ENCODE measurements at regions not wholly inside any gene's neighbourhood (a gene's known extent, or its start where the extent isn't known, plus 50 kb on each side); places are given as distances from the start of the nearest gene placed in this dataset.
"Not testable (repeated sequence)": the region's sequence is repeated elsewhere in the genome, so short reads cannot be mapped to it uniquely, and the experiment has no call there.

GRCh38 chr1:217136895-217137205 is 413.6 kb upstream of the ESRRG start:
- Mint-ChIP-seq H3K27ac (no peak overlapping the region), H3K9me3 (peaks cover 15 to 63% (median 32%) of the 10 kb centered on the region in 6 donors), H3K4me1 (no peaks in the 10 kb centered on the region), H3K4me3 (no peak overlapping the region), H3K27me3 (ENCODE audit: low read depth in 3 of 3) (peaks cover 30 to 42% (median 34%) of the 10 kb centered on the region in 3 donors), H3K36me3 (peaks cover 0 to 9% (median 9%) of the 10 kb centered on the region in 3 donors)
- DNase-seq: no peak

DNA sequence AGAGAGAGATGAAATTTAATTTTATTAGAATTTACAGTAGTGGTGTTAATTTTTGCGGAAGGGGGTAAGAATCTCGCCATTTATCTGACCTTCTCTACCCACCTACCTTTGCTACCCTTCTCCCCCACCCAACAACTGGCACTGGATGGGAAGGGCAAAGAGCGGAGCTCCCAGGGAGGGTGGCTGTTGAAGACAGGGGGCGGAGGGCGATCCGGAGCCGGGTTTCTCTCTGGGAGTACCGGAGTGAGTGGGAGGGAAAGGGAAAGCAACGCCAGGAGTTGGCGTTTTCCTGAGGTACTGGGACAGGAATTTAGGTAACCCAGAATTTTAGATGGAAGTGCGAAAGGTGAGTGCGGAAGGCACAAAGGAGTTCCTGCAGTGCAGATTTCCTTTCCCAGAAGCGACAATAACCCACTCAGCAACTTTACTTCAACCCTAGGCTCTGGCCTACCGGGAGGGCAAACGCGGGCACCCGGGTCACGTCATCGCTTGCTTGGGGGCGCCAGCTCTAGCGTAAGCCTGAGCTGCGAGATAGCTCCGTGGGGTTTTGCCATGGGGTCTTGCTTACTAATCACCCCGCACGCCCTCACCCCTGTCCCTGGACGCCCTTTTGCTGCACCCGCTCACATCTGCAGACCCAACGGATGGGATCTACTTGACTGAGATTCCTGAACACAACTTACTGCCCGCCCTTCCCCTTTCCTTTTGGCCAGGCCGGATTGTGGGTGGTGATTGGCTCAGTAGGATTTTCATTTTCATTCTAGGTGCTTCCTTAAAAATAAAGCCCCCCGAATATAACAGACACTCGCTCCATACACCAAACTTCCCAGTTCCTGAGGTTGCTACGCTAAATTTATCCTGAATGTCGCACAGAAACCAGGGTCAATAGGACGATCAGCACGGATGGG is 413.0 kb upstream of the ESRRG start:
- DNase-seq: no peak
- H3K27me3 Mint-ChIP-seq (ENCODE audit: low read depth in 3 of 3): peaks cover 30 to 42% (median 34%) of the 10 kb centered on the region in 3 donors
- no peak overlapping the region for H3K4me3 Mint-ChIP-seq
- H3K27ac Mint-ChIP-seq: no peak overlapping the region
- peaks cover 15 to 65% (median 33%) of the 10 kb centered on the region in 6 donors for H3K9me3 Mint-ChIP-seq
- H3K4me1 Mint-ChIP-seq: no peaks in the 10 kb centered on the region
- peaks cover 0 to 11% (median 9%) of the 10 kb centered on the region in 3 donors for H3K36me3 Mint-ChIP-seq

DNA sequence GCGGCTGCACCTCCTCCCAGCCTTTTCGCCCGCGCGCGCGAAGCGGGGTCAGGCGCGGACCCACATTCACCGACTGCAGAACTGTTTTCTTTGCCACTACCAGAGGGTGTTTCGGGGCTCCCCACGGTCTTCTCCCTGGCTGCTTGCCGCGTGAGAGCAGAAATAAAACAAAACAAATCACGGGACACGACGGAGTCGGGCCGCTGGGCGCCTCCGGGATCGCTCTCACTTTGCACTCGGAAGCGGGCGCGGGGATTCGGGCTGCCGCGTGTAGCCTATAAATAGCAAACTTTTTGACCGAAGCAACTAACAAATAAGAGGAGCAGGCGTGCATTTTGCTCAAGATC is 412.3 kb upstream of the ESRRG start:
- DNase-seq: no peak
- no peak overlapping the region for H3K27ac Mint-ChIP-seq
- no peaks in the 10 kb centered on the region for H3K4me1 Mint-ChIP-seq
- H3K27me3 Mint-ChIP-seq (ENCODE audit: low read depth in 3 of 3): peaks cover 27 to 37% (median 32%) of the 10 kb centered on the region in 3 donors
- H3K4me3 Mint-ChIP-seq: no peak overlapping the region
- H3K36me3 Mint-ChIP-seq: peaks cover 0 to 11% (median 9%) of the 10 kb centered on the region in 3 donors
- peaks cover 15 to 60% (median 30%) of the 10 kb centered on the region in 6 donors for H3K9me3 Mint-ChIP-seq

DNA sequence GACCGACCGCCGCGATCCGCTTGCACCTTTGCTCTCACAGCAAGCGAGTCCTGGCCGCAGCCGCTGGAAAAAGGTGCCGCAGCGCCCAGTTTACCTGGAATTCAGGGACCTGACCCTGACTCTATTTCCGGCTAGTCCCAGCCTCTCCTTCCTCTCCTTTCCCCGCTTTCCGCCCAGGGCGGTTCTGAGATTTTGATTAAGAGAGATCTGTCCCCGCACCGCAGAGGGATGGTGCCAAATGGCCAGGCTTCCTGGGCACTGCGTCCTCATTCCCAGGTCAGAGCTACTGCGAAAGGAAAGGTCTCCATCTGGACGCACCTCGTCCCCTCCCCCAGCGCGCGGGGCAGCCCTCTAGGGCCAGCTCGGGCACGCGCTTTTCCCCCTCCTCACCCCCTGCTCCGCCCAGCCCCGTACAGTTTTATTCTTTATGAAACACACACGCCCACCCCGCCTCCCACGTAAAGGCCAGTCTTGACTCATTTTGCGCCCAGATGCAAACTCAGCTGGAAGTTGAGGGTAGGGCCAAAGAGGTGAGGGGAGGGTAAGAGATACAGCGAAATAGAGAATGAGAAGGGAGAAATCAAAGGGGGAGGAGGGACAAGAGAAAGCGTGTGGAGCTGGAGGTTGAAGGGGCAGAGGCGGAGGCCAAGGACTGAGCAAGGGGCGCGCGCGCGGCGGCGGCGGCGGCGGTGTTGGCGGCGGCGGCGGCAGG is 411.8 kb upstream of the ESRRG start:
- Mint-ChIP-seq H3K9me3 (peaks cover 15 to 60% (median 29%) of the 10 kb centered on the region in 6 donors), H3K36me3 (peaks cover 0 to 11% (median 9%) of the 10 kb centered on the region in 3 donors), H3K4me3 (no peak overlapping the region), H3K4me1 (no peaks in the 10 kb centered on the region), H3K27me3 (ENCODE audit: low read depth in 3 of 3) (peaks cover 27 to 32% (median 31%) of the 10 kb centered on the region in 3 donors), H3K27ac (no peak overlapping the region)
- DNase-seq: no peak

DNA sequence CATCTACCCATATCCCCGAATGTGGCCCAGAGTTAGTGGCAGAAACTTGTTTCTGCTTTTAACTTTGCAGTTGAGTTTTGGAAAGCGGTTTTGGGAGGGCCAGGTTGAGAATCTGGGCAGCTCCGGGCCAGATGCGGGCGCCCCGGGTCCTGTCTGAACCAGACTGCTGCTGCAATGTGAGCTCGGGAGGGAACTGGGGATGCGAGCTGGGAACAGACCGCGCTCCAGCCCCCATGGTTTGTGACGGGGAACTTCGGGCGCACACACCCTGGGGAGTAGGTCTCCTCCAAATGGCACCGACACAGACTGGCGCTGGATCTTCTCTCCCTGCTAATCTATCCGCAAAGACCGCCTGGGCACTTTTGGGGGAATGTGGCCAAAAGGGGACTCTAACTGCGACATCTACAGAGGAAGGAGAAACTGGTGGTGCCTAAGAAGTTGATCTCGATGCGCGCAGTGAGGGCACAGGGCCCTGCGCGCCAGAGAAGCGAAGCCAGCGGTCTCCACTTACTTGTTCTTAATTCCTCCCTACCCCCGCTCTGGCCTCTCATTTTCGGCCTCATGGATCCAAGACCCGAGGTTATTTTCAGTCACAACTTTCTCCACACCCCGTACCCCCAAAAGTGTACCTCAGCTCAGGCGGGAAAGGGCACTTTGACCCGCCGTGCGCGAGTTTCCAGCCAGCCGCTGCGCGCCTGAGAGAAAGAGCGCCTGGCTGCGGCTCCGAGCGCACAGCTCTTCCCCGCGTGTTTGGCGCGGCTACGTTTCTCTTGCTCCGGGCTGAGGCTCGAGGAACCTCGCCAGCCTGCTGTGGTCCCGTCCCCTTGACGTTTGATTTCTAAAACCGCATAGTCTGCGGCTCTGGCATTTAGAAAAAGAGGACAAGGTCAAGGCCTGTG is 411.0 kb upstream of the ESRRG start:
- no peak overlapping the region for H3K4me3 Mint-ChIP-seq
- no peak overlapping the region for H3K27ac Mint-ChIP-seq
- peaks cover 26 to 30% (median 28%) of the 10 kb centered on the region in 3 donors for H3K27me3 Mint-ChIP-seq (ENCODE audit: low read depth in 3 of 3)
- no peaks in the 10 kb centered on the region for H3K4me1 Mint-ChIP-seq
- H3K9me3 Mint-ChIP-seq: peaks cover 14 to 58% (median 28%) of the 10 kb centered on the region in 6 donors
- peaks cover 0 to 11% (median 9%) of the 10 kb centered on the region in 3 donors for H3K36me3 Mint-ChIP-seq
- DNase-seq: no peak

DNA sequence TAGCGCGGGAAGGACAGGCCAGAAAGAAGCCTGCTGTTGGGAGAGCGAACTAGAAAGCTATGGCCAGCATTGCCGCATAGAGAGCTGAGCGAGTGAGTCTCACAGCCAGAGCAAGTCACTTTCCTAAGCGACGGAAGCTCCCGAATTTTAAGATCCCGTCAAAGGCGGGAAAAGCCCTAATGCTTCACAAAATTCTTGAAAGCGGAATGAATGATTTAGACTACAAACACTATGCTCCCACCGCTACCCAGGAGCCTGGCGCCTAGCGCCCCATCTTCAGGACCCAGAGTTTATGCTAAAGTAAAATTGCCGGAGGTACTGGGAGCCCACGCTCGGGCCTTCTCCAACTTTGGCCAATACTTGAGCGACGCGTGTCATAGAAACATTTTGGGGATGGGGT is 409.9 kb upstream of the ESRRG start:
- no peak overlapping the region for H3K4me3 Mint-ChIP-seq
- peaks cover 18 to 19% (median 18%) of the 10 kb centered on the region in 3 donors for H3K27me3 Mint-ChIP-seq (ENCODE audit: low read depth in 3 of 3)
- DNase-seq: no peak
- no peaks in the 10 kb centered on the region for H3K4me1 Mint-ChIP-seq
- no peak overlapping the region for H3K27ac Mint-ChIP-seq
- H3K9me3 Mint-ChIP-seq: peaks cover 7 to 47% (median 20%) of the 10 kb centered on the region in 6 donors
- H3K36me3 Mint-ChIP-seq: peaks cover 0 to 4% (median 3%) of the 10 kb centered on the region in 3 donors

DNA sequence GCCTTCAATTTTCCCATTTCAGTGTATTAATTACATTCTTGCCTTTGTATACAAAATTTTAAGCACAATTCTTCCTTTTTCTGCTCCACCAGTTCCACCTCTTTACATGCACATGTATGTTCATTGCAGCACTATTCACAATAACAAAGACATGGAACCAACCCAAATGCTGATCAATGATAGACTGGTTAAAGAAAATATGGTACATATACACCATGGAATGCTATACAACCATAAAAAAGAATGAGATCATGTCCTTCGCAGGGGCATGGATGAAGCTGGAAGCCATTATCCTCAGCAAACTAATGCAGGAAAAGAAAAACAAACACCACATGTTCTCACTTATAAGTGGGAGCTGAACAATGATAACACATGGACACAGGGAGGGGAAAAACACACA is 400.1 kb upstream of the ESRRG start:
- not testable (repeated sequence) for H3K4me3 Mint-ChIP-seq; H3K36me3 Mint-ChIP-seq; H3K27ac Mint-ChIP-seq; H3K4me1 Mint-ChIP-seq; DNase-seq; H3K27me3 Mint-ChIP-seq (ENCODE audit: low read depth in 3 of 3)
- H3K9me3 Mint-ChIP-seq: peaks cover 0 to 26% (median 10%) of the 10 kb centered on the region in 6 donors

- Mint-ChIP-seq H3K27ac (no peak overlapping the region), H3K27me3 (ENCODE audit: low read depth in 3 of 3) (no peaks in the 10 kb centered on the region), H3K4me1 (no peaks in the 10 kb centered on the region), H3K4me3 (no peak overlapping the region), H3K9me3 (peaks cover 2 to 25% (median 11%) of the 10 kb centered on the region in 6 donors), H3K36me3 (no peaks in the 10 kb centered on the region)
- DNase-seq: no peak
Observed at GRCh38 chr1:217117973-217118465, 394.8 kb upstream of the ESRRG start.

DNA sequence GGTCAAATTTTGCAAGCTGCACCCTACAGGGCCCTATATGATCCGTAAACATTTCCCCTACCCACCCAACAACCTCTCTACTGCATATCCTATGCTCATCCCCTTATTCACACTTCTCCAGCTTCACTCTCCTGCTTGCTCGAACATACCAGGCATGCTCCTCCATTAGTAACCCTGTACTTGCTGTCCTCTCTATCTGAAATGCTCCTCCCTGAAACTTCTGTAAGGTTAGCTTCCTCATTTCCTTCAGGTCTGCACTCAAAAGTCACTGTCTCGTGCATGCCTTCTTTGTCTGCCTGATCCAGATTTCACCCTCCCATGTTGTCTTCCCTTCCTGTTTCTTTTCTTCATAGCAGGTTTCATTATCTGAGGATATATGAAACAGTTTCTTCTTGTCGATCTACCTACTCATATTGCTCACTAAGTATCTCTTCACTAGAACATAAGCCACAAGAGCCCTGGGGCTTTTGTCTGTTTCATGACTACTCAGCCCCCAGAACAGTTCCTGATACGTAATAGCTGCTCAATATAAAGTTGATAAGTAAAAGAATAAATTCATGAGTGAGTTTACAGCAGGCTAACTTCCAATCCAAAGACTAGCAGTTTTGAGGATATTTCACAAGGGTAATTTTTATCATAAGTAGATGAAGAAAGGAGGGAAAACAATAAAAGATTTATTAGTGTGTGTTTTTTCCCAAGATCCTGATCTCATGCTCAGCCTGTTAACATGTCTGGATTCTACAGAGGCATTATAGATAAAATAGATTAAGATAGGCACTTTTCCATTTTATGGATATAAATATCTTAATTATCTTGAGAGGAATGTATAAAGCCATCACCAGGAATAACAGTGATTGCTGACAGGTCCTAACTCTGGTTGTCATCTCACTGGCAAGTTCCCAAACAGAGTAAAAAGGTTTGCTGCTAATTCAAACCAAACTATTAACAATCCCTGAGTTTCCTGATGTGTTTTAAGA is 392.5 kb upstream of the ESRRG start:
- Mint-ChIP-seq H3K9me3 (peaks cover 4 to 29% (median 11%) of the 10 kb centered on the region in 6 donors), H3K4me1 (no peaks in the 10 kb centered on the region), H3K4me3 (no peak overlapping the region), H3K27ac (no peak overlapping the region), H3K27me3 (ENCODE audit: low read depth in 3 of 3) (no peaks in the 10 kb centered on the region), H3K36me3 (no peaks in the 10 kb centered on the region)
- no peak for DNase-seq

GRCh38 chr1:217109928-217110327 is 386.7 kb upstream of the ESRRG start:
- Mint-ChIP-seq H3K9me3 (peaks cover 0 to 41% (median 9%) of the 10 kb centered on the region in 6 donors), H3K4me3 (no peak overlapping the region), H3K4me1 (no peaks in the 10 kb centered on the region), H3K36me3 (no peaks in the 10 kb centered on the region), H3K27me3 (ENCODE audit: low read depth in 3 of 3) (no peaks in the 10 kb centered on the region), H3K27ac (no peak overlapping the region)
- DNase-seq: no peak

DNA sequence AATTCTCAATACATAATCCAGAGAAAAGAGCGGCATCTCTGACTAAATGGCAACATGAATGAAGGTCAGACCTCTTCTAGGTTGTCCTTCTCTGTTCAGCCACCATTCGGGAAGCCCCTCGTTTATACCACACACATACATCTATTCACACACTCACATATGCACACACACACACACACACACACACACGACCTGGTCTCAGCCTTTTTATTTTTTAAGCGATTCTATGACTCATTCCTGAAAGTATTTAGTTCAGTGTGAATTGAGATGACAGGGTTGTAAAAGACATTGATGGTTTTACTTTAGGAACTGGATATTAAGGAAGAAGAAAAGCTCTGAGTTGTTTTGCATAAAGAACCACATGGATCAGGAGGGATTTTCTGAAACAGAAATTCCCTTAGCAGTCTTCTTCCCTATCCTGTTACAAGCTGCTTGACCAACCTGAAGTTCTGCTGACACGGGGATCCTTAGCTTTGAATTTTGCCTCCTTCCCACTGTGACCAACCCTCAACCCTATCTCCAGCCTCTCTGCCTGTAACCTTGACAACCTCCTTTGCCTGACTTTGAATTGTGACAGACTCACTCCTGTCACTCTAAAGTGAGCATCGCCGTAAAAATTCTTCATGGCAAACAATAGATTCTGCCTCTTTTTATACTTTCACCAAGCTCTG is 383.1 kb upstream of the ESRRG start:
- no peak overlapping the region for H3K4me3 Mint-ChIP-seq
- H3K27me3 Mint-ChIP-seq (ENCODE audit: low read depth in 3 of 3): peaks cover 0 to 1% (median 0%) of the 10 kb centered on the region in 3 donors
- H3K9me3 Mint-ChIP-seq: peaks cover 7 to 47% (median 10%) of the 10 kb centered on the region in 6 donors
- peaks cover 0 to 4% (median 0%) of the 10 kb centered on the region in 3 donors for H3K36me3 Mint-ChIP-seq
- H3K4me1 Mint-ChIP-seq: no peaks in the 10 kb centered on the region
- no peak overlapping the region for H3K27ac Mint-ChIP-seq
- DNase-seq: no peak

DNA sequence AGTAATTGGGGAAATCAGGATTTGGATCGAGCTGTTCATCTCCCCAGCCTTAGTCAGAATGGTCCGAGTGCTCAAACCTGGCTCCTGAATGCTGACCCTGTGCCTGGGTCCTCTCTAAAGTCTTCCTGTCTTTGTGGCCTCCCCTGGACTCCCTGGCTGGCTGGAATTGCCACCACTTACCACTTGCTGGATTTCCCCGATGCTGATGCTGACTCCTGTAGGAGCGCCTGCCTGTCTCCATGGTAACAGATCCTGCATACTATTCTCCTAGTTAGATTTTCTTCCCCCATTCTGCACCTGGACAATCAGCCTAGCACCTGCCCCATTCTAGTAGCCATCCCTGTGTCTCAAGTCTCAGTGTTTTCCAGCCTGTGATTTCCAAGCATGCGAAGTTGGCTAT is 382.2 kb upstream of the ESRRG start:
- Mint-ChIP-seq H3K4me3 (no peak overlapping the region), H3K4me1 (no peaks in the 10 kb centered on the region), H3K36me3 (peaks cover 0 to 4% (median 0%) of the 10 kb centered on the region in 3 donors), H3K9me3 (peaks cover 5 to 43% (median 11%) of the 10 kb centered on the region in 6 donors), H3K27ac (no peak overlapping the region), H3K27me3 (ENCODE audit: low read depth in 3 of 3) (peaks cover 0 to 1% (median 0%) of the 10 kb centered on the region in 3 donors)
- no peak for DNase-seq
